ENCODE measurements at regions not wholly inside any gene's neighbourhood (a gene's known extent, or its start where the extent isn't known, plus 50 kb on each side); places are given as distances from the start of the nearest gene placed in this dataset.

GRCh38 chr3:87788516-87788915, 270.3 kb downstream of the CGGBP1 start:
- Histone ChIP-seq H4K20me1 (ENCODE audit: insufficient read depth, low read length) (no peaks in the 10 kb centered on the region), H2AFZ (ENCODE audit: low read depth, low read length) (no peak overlapping the region), H3K27ac (ENCODE audit: low read length) (no peak overlapping the region), H3K4me1 (ENCODE audit: insufficient read depth, low read length) (no peaks in the 10 kb centered on the region), H3K36me3 (ENCODE audit: insufficient read depth, low read length) (no peaks in the 10 kb centered on the region), H3K27me3 (ENCODE audit: insufficient read depth, low read length, poor library complexity) (no peaks in the 10 kb centered on the region), H3K9ac (ENCODE audit: low read depth, low read length) (no peak overlapping the region), H3K9me3 (ENCODE audit: insufficient read depth, low read length, severe bottlenecking) (no peaks in the 10 kb centered on the region), H3K4me2 (ENCODE audit: insufficient read depth, low read length) (no peak overlapping the region), H3K79me2 (ENCODE audit: insufficient read depth, low read length) (no peaks in the 10 kb centered on the region), H3K4me3 (ENCODE audit: low read depth in 1 of 2, low read length in 2 of 2) (no peak overlapping the region)
- DNase-seq (no peak), ATAC-seq (ENCODE audit: insufficient read depth, low read depth) (no peak)
- TF ChIP-seq EZH2 (IDR thresholded peaks at IDR 0.05; ENCODE audit: borderline replicate concordance, low read depth, low read length, severe bottlenecking) (no peak), CTCF (IDR thresholded peaks at IDR 0.05; ENCODE audit: borderline replicate concordance, extremely low read depth, low read length, poor library complexity, severe bottlenecking) (no peak)

DNA sequence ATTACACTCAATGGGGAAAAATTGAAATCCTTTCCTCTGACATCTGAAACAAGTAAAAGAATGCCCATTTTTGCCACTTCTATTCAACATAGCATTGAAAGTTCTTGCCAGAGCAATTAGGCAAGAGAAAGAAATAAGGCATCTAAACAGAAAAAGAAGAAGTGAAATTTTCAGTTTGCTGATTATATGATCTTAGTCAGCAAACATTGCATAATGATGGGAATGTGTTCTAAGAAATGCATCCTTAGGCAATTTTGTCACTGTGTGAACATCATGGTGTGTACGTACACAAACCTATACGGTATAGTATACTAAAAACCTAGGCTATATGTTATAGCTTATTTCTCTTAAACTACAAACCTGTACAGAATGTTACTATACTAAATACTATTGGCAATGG, 278.0 kb downstream of the CGGBP1 start:
- DNase-seq (no peak), ATAC-seq (ENCODE audit: insufficient read depth, low read depth) (no peak)
- Histone ChIP-seq H3K4me2 (ENCODE audit: insufficient read depth, low read length) (no peak overlapping the region), H2AFZ (ENCODE audit: low read depth, low read length) (no peak overlapping the region), H3K9ac (ENCODE audit: low read depth, low read length) (no peak overlapping the region), H3K27ac (ENCODE audit: low read length) (no peak overlapping the region), H3K27me3 (ENCODE audit: insufficient read depth, low read length, poor library complexity) (no peaks in the 10 kb centered on the region), H3K36me3 (ENCODE audit: insufficient read depth, low read length) (no peaks in the 10 kb centered on the region), H3K9me3 (ENCODE audit: insufficient read depth, low read length, severe bottlenecking) (no peaks in the 10 kb centered on the region), H3K4me3 (ENCODE audit: low read depth in 1 of 2, low read length in 2 of 2) (no peak overlapping the region), H3K4me1 (ENCODE audit: insufficient read depth, low read length) (no peaks in the 10 kb centered on the region), H4K20me1 (ENCODE audit: insufficient read depth, low read length) (no peaks in the 10 kb centered on the region), H3K79me2 (ENCODE audit: insufficient read depth, low read length) (no peaks in the 10 kb centered on the region)
- TF ChIP-seq CTCF (IDR thresholded peaks at IDR 0.05; ENCODE audit: borderline replicate concordance, extremely low read depth, low read length, poor library complexity, severe bottlenecking) = no peak

DNA sequence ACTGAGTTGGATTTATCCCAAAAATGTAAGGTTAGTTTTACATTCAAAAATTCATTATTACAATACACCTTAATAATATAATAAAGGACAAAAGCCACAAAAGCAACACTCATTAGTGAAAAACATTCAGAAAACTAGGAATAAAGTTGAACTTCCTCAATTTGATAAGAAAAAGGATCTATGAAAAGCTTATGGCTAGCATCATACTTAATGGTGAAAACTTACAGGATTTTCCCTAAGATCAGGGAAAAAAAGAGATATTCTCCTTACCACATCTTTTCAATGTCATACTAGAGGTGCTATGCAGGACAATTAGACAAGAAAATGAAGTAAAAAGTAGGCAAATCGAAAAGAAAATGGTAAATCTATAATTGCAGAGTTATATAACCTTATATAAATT, 279.9 kb downstream of the CGGBP1 start:
- no peaks in the 10 kb centered on the region for H3K36me3 ChIP-seq (ENCODE audit: insufficient read depth, low read length)
- H3K4me1 ChIP-seq (ENCODE audit: insufficient read depth, low read length) = no peaks in the 10 kb centered on the region
- no peaks in the 10 kb centered on the region for H4K20me1 ChIP-seq (ENCODE audit: insufficient read depth, low read length)
- ATAC-seq (ENCODE audit: insufficient read depth, low read depth) (no peak), DNase-seq (no peak)
- H3K9me3 ChIP-seq (ENCODE audit: insufficient read depth, low read length, severe bottlenecking) = no peaks in the 10 kb centered on the region
- no peak overlapping the region for H3K27ac ChIP-seq (ENCODE audit: low read length)
- H3K9ac ChIP-seq (ENCODE audit: low read depth, low read length) = no peak overlapping the region
- H3K4me3 ChIP-seq (ENCODE audit: low read depth in 1 of 2, low read length in 2 of 2) = no peak overlapping the region
- H3K79me2 ChIP-seq (ENCODE audit: insufficient read depth, low read length) = no peaks in the 10 kb centered on the region
- no peaks in the 10 kb centered on the region for H3K27me3 ChIP-seq (ENCODE audit: insufficient read depth, low read length, poor library complexity)
- H2AFZ ChIP-seq (ENCODE audit: low read depth, low read length) = no peak overlapping the region
- no peak overlapping the region for H3K4me2 ChIP-seq (ENCODE audit: insufficient read depth, low read length)
- no peak for TF ChIP-seq EZH2 (IDR thresholded peaks at IDR 0.05; ENCODE audit: borderline replicate concordance, low read depth, low read length, severe bottlenecking)

- H2AFZ ChIP-seq (ENCODE audit: low read depth, low read length) = no peak overlapping the region
Observed at GRCh38 chr3:87771337-87772192, 287.2 kb downstream of the CGGBP1 start.

More at GRCh38 chr3:87771337-87772192, 287.2 kb downstream of the CGGBP1 start:
- Histone ChIP-seq H3K36me3 (ENCODE audit: insufficient read depth, low read length) (no peaks in the 10 kb centered on the region), H3K27ac (ENCODE audit: low read length) (no peak overlapping the region), H4K20me1 (ENCODE audit: insufficient read depth, low read length) (no peaks in the 10 kb centered on the region), H3K4me3 (ENCODE audit: low read depth in 1 of 2, low read length in 2 of 2) (no peak overlapping the region), H3K4me1 (ENCODE audit: insufficient read depth, low read length) (no peaks in the 10 kb centered on the region), H3K27me3 (ENCODE audit: insufficient read depth, low read length, poor library complexity) (no peaks in the 10 kb centered on the region), H3K9me3 (ENCODE audit: insufficient read depth, low read length, severe bottlenecking) (no peaks in the 10 kb centered on the region), H3K79me2 (ENCODE audit: insufficient read depth, low read length) (no peaks in the 10 kb centered on the region), H3K4me2 (ENCODE audit: insufficient read depth, low read length) (no peak overlapping the region), H3K9ac (ENCODE audit: low read depth, low read length) (no peak overlapping the region)
- DNase-seq (peak; percentile 29), ATAC-seq (ENCODE audit: insufficient read depth, low read depth) (peak; percentile 84)
- TF ChIP-seq CTCF (IDR thresholded peaks at IDR 0.05; ENCODE audit: borderline replicate concordance, extremely low read depth, low read length, poor library complexity, severe bottlenecking) (peak; percentile 76), EZH2 (IDR thresholded peaks at IDR 0.05; ENCODE audit: borderline replicate concordance, low read depth, low read length, severe bottlenecking) (no peak)

All from DND-41 (cell line).